Stomach (tissue), 8 donors: ENCODE measurements at regions not wholly inside any gene's neighbourhood (a gene's known extent, or its start where the extent isn't known, plus 50 kb on each side); places are given as distances from the start of the nearest gene placed in this dataset.

Source experiments
- DNase-seq, 2 donors: peaks; one replicate each; pipeline versions ENCODE4 v3.0.0 to v3.0.0-alpha.2; 2013 to 2019
- H3K27ac ChIP-seq, 5 donors: fragments of 200-600 bp in 4 of 5; sonication (generic) in 4 of 5; one replicate each; pipeline ENCODE4 v1.5.1; 2013 to 2019; ENCODE audit warnings: mild to moderate bottlenecking in 1 of 5, moderate library complexity in 1 of 5
- H3K27me3 ChIP-seq, 3 donors: fragments of 200-600 bp; sonication (generic); one replicate each; pipeline ENCODE4 v1.5.1; 2017 to 2019; ENCODE audit warnings: mixed run types in 1 of 3
- H3K36me3 ChIP-seq, 4 donors: fragments of 200-600 bp; sonication (generic); 1 replicate in 3 of 4; 2 replicates in 1 of 4; pipeline ENCODE4 v1.5.1; 2016 to 2019
- H3K4me1 ChIP-seq, 4 donors: fragments of 200-600 bp; sonication (generic); one replicate each; pipeline ENCODE4 v1.5.1; 2016 to 2019
- H3K4me3 ChIP-seq, 4 donors: fragments of 200-600 bp; sonication (generic) in 3 of 4; one replicate each; pipeline ENCODE4 v1.5.1; 2016 to 2019; ENCODE audit warnings: mild to moderate bottlenecking in 1 of 4
- H3K9me3 ChIP-seq, 4 donors: fragments of 200-600 bp; sonication (generic); one replicate each; pipeline ENCODE4 v1.5.1; 2016 to 2019
- EP300 ChIP-seq: sonication (generic); formaldehyde crosslinking; IDR thresholded peaks from one replicate; pipeline ENCODE4 v1.6.1; 2017; ENCODE audit warnings: antibody characterized with exemption
- POLR2A ChIP-seq, 4 donors: fragments of 450-650 bp; IDR thresholded peaks; one replicate each; pipeline ENCODE4 v1.6.1; 2016; ENCODE audit warnings: antibody characterized with exemption in 4 of 4, control low read depth in 2 of 4, mild to moderate bottlenecking in 1 of 4, moderate library complexity in 1 of 4
- POLR2AphosphoS5 ChIP-seq, 3 donors: sonication (generic); formaldehyde crosslinking; IDR thresholded peaks; one replicate each; pipeline ENCODE4 v1.6.1; 2016; ENCODE audit warnings: antibody characterized with exemption in 3 of 3
- WGBS, 5 donors: extraction: QIAGEN DNeasy Blood & Tissue Kit in 3 of 5; methylation state at CpG; one replicate each; pipeline versions ENCODE4 v1.1.5 to v1.1.7; 2013 to 2018; 5-methylcytosine and 5-hydroxymethylcytosine counted together
- intact Hi-C: fragments of 100-400 bp; cut with DNase I; formaldehyde crosslinking; loops from one replicate; pipeline ENCODE4 v1.15.1; 2023; ENCODE audit warnings: low total_unique reads
- TF ChIP-seq, protein P1 (sequence below), 7 experiments: fragments of 450-650 bp in 4 of 7; fragments of 200-600 bp in 3 of 7; sonication (generic) in 3 of 7; IDR thresholded peaks; one replicate each; pipeline ENCODE4 v1.5.1; 2016 to 2019; ENCODE audit warnings: antibody characterized with exemption in 7 of 7, control low read depth in 2 of 7, mild to moderate bottlenecking in 1 of 7
- donor health status: healthy with polysubstance abuse.
- donor health status: Bipolar disorder and iron deficiency.
- donor health status: healthy.

DNA sequence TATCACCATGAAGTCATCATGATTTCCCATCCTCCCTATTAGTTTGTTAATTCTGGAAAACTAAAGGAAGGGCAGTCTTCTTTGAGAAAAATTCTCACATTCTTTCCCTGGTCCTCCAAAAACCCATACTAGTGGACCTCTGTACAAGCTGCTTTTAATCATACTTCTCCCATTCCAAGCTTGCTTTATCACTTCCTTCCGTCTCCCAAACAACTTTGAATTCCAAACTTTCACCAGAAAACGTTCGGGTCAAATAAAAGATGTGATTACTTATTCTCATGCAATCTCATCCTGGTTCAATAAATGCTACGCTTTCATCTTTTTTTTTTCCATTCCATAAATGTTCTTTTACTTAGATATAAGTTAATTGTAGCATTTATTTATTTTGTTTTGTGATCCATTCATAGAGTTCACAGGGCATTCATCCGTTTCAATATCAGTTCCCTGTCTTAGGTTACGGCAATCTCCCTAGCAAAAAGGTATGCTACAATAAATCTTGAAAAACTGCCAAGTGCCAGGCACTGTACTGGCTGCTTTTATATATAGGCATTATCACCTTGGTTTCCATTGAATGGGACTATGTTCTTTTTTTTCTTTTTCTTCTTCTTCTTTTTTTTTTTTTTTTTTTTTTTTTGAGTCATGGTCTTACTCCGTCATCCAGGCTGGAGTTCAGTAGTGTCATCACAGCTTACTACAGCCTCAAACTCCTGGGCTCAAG, 100.2 kb upstream of the GREM2 start:
- no peaks in the 10 kb centered on the region for H3K9me3 ChIP-seq
- H3K27me3 ChIP-seq, result no peaks in the 10 kb centered on the region
- no peak overlapping the region for H3K4me3 ChIP-seq
- H3K36me3 ChIP-seq, result no peaks in the 10 kb centered on the region
- DNase-seq, result no peak
- TF ChIP-seq, protein P1, sequence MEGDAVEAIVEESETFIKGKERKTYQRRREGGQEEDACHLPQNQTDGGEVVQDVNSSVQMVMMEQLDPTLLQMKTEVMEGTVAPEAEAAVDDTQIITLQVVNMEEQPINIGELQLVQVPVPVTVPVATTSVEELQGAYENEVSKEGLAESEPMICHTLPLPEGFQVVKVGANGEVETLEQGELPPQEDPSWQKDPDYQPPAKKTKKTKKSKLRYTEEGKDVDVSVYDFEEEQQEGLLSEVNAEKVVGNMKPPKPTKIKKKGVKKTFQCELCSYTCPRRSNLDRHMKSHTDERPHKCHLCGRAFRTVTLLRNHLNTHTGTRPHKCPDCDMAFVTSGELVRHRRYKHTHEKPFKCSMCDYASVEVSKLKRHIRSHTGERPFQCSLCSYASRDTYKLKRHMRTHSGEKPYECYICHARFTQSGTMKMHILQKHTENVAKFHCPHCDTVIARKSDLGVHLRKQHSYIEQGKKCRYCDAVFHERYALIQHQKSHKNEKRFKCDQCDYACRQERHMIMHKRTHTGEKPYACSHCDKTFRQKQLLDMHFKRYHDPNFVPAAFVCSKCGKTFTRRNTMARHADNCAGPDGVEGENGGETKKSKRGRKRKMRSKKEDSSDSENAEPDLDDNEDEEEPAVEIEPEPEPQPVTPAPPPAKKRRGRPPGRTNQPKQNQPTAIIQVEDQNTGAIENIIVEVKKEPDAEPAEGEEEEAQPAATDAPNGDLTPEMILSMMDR (IDR thresholded peaks at IDR 0.05), result no peak
- TF ChIP-seq EP300, result no peak
- no peak for TF ChIP-seq POLR2AphosphoS5 (IDR thresholded peaks at IDR 0.05)
- TF ChIP-seq POLR2A (IDR thresholded peaks at IDR 0.05), result no peak
- WGBS, 5 donors, result 49 to 62% (median 55%) methylated on average over 7 of the region's 7 CpGs
- intact Hi-C loops, result no loop called here
- H3K27ac ChIP-seq, result no peak overlapping the region
- H3K4me1 ChIP-seq, result peaks cover 0 to 4% (median 0%) of the 10 kb centered on the region in 4 donors

DNA sequence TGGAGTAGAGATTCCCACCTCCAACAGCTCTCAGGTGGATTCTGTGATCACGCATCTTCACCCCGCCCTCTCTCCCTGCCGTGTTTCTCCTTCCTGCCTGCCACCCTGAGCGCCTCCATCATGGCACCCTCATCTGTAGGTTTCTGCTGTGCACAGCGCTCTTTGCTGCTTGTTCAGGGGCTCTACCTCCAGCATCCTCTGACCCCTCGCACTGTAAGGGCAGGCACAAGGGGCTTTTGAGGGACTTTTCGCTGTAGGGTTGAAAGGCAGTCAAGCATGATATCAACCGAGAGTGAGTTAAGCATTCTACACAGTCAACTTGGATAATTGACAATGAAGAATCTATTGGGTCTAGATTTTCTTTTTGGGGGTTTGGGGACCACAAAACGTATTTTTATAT, 99.1 kb upstream of the GREM2 start:
- Histone ChIP-seq H3K4me1 (peaks cover 0 to 4% (median 0%) of the 10 kb centered on the region in 4 donors), H3K27me3 (no peaks in the 10 kb centered on the region), H3K27ac (no peak overlapping the region), H3K36me3 (no peaks in the 10 kb centered on the region), H3K9me3 (no peaks in the 10 kb centered on the region), H3K4me3 (no peak overlapping the region)
- intact Hi-C loops, result no loop called here
- 86 to 88% (median 87%) methylated on average over 9 of the region's 9 CpGs for WGBS, 5 donors
- DNase-seq, result no peak
- TF ChIP-seq POLR2AphosphoS5 (IDR thresholded peaks at IDR 0.05) (no peak), POLR2A (IDR thresholded peaks at IDR 0.05) (no peak), EP300 (no peak)
- TF ChIP-seq, protein P1 (IDR thresholded peaks at IDR 0.05), result no peak

DNA sequence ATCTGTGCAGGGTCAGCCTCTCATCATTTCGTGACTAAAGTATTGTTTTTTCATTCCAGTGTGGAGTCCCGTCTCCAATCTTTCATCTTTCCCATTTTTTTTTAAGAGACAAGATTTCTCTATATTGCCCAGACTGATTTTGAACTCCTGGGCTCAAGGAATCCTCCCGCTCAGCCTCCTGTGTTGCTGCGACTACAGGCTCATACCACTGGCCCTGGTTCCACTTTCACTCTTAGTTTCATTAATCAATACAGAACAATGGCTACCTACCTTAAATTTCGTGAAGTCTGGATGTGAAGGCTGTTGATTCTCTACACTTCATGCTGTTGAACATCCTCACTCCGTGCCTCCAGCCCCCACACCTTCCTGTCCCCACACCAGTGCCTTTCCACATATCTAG, 97.7 kb upstream of the GREM2 start:
- Histone ChIP-seq H3K36me3 (no peaks in the 10 kb centered on the region), H3K4me3 (no peak overlapping the region), H3K9me3 (no peaks in the 10 kb centered on the region), H3K27ac (no peak overlapping the region), H3K27me3 (no peaks in the 10 kb centered on the region), H3K4me1 (peaks cover 0 to 4% (median 0%) of the 10 kb centered on the region in 4 donors)
- TF ChIP-seq POLR2AphosphoS5 (IDR thresholded peaks at IDR 0.05) (no peak), POLR2A (IDR thresholded peaks at IDR 0.05) (no peak), EP300 (no peak)
- TF ChIP-seq, protein P1 (IDR thresholded peaks at IDR 0.05), result no peak
- no peak for DNase-seq
- 53 to 68% (median 65%) methylated on average over 6 of the region's 6 CpGs for WGBS, 5 donors
- intact Hi-C loops, result no loop called here

DNA sequence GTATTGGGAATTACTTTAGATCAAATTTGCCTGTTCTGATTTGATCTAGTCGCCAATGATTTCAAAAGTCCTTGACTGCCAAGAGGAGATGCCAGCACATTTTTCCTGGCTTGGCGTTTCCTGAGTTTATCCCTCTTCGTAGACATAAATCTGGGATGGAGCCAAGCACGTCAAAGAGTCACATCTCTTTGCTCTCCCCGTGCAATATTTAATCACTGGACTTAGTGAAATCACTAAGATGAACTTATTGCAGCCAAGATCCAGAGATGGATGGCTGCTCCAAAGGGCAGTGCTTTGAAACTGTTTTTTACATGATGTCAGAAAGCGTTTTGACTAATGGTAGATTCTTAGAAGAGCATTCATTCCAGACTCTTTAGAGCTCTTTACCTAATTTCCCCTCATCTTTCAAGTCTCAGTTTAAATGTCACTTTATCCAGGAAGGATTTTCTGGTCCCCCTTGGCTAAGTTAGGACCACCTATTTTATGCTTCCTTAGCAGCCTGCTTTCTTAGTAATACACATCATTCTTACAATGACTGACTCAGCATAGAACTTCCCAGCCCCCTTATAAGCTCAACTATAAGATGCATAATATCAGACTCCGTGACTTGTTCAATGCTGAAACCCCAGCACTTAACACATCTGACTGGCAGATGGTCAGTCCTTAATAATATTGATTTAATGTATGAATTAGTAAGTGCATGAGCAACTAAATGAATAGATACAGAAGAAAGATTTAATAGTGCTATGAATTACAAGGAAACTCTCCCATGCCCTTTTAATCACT, 94.4 kb upstream of the GREM2 start:
- peak in 1 of 2 donors; percentile 15 for DNase-seq
- intact Hi-C loops, result no loop called here
- no peaks in the 10 kb centered on the region for H3K36me3 ChIP-seq
- peaks cover 0 to 4% (median 0%) of the 10 kb centered on the region in 4 donors for H3K4me1 ChIP-seq
- no peak overlapping the region for H3K27ac ChIP-seq
- H3K4me3 ChIP-seq, result no peak overlapping the region
- WGBS, 5 donors, result 38 to 52% (median 50%) methylated on average over 7 of the region's 7 CpGs
- H3K27me3 ChIP-seq, result no peaks in the 10 kb centered on the region
- TF ChIP-seq, protein P1 (IDR thresholded peaks at IDR 0.05), result no peak
- TF ChIP-seq POLR2A (IDR thresholded peaks at IDR 0.05) (no peak), EP300 (no peak), POLR2AphosphoS5 (IDR thresholded peaks at IDR 0.05) (no peak)
- H3K9me3 ChIP-seq, result no peaks in the 10 kb centered on the region
